ENCODE measurements at regions not wholly inside any gene's neighbourhood (a gene's known extent, or its start where the extent isn't known, plus 50 kb on each side); places are given as distances from the start of the nearest gene placed in this dataset.

- no peak for DNase-seq (ENCODE audit: extremely low read depth in 1 of 11, low read depth in 9 of 11, low spot score in 4 of 11)
Observed at GRCh38 chr3:167188592-167188991, 191.5 kb downstream of the ZBBX start.

GRCh38 chr3:167187221-167187620 is 192.9 kb downstream of the ZBBX start:
- no peak for DNase-seq (ENCODE audit: extremely low read depth in 1 of 11, low read depth in 9 of 11, low spot score in 4 of 11)

- no peak for DNase-seq (ENCODE audit: extremely low read depth in 1 of 11, low read depth in 9 of 11, low spot score in 4 of 11)
Observed at GRCh38 chr3:167184511-167184910, 195.6 kb downstream of the ZBBX start.

- DNase-seq (ENCODE audit: extremely low read depth in 1 of 11, low read depth in 9 of 11, low spot score in 4 of 11): no peak
Observed at GRCh38 chr3:167172377-167172776, 207.7 kb downstream of the ZBBX start.

GRCh38 chr3:167167491-167167890 is 212.6 kb downstream of the ZBBX start:
- DNase-seq (ENCODE audit: extremely low read depth in 1 of 11, low read depth in 9 of 11, low spot score in 4 of 11): no peak

- DNase-seq (ENCODE audit: extremely low read depth in 1 of 11, low read depth in 9 of 11, low spot score in 4 of 11): peak in 4 of 11 donors; percentile 2 to 5 (median 2)
Observed at GRCh38 chr3:167166594-167167253, 213.4 kb downstream of the ZBBX start.

GRCh38 chr3:167166012-167166411 is 214.1 kb downstream of the ZBBX start:
- DNase-seq (ENCODE audit: extremely low read depth in 1 of 11, low read depth in 9 of 11, low spot score in 4 of 11): no peak

GRCh38 chr3:167163580-167163979 is 216.5 kb downstream of the ZBBX start:
- DNase-seq (ENCODE audit: extremely low read depth in 1 of 11, low read depth in 9 of 11, low spot score in 4 of 11): no peak

- DNase-seq (ENCODE audit: extremely low read depth in 1 of 11, low read depth in 9 of 11, low spot score in 4 of 11): no peak
Observed at GRCh38 chr3:167162083-167162482, 218.0 kb downstream of the ZBBX start.

GRCh38 chr3:167160781-167161180 is 219.3 kb downstream of the ZBBX start:
- DNase-seq (ENCODE audit: extremely low read depth in 1 of 11, low read depth in 9 of 11, low spot score in 4 of 11): no peak

GRCh38 chr3:167151636-167152035 is 228.5 kb downstream of the ZBBX start:
- no peak for DNase-seq (ENCODE audit: extremely low read depth in 1 of 11, low read depth in 9 of 11, low spot score in 4 of 11)

- no peak for DNase-seq (ENCODE audit: extremely low read depth in 1 of 11, low read depth in 9 of 11, low spot score in 4 of 11)
Observed at GRCh38 chr3:167148136-167148535, 232.0 kb downstream of the ZBBX start.

- no peak for DNase-seq (ENCODE audit: extremely low read depth in 1 of 11, low read depth in 9 of 11, low spot score in 4 of 11)
Observed at GRCh38 chr3:167146911-167147310, 233.2 kb downstream of the ZBBX start.

- DNase-seq (ENCODE audit: extremely low read depth in 1 of 11, low read depth in 9 of 11, low spot score in 4 of 11): no peak
Observed at GRCh38 chr3:167125612-167126407, 254.3 kb downstream of the ZBBX start.

GRCh38 chr3:167120828-167121227 is 259.3 kb downstream of the ZBBX start:
- no peak for DNase-seq (ENCODE audit: extremely low read depth in 1 of 11, low read depth in 9 of 11, low spot score in 4 of 11)

GRCh38 chr3:167116120-167116922 is 263.8 kb downstream of the ZBBX start:
- no peak for DNase-seq (ENCODE audit: extremely low read depth in 1 of 11, low read depth in 9 of 11, low spot score in 4 of 11)

GRCh38 chr3:167115331-167115934 is 264.7 kb downstream of the ZBBX start:
- DNase-seq (ENCODE audit: extremely low read depth in 1 of 11, low read depth in 9 of 11, low spot score in 4 of 11): no peak

- DNase-seq (ENCODE audit: extremely low read depth in 1 of 11, low read depth in 9 of 11, low spot score in 4 of 11): no peak
Observed at GRCh38 chr3:167114619-167115018, 265.5 kb downstream of the ZBBX start.

GRCh38 chr3:167113035-167113830 is 266.9 kb downstream of the ZBBX start:
- peak in 4 of 11 donors; percentile 3 to 31 (median 22) for DNase-seq (ENCODE audit: extremely low read depth in 1 of 11, low read depth in 9 of 11, low spot score in 4 of 11)

Data from renal cortex interstitium (tissue), 11 donors.